ENCODE measurements at regions not wholly inside any gene's neighbourhood (a gene's known extent, or its start where the extent isn't known, plus 50 kb on each side); places are given as distances from the start of the nearest gene placed in this dataset.
A peak's percentile ranks its signal among the peaks of the same experiment; 100 is the strongest.

DNA sequence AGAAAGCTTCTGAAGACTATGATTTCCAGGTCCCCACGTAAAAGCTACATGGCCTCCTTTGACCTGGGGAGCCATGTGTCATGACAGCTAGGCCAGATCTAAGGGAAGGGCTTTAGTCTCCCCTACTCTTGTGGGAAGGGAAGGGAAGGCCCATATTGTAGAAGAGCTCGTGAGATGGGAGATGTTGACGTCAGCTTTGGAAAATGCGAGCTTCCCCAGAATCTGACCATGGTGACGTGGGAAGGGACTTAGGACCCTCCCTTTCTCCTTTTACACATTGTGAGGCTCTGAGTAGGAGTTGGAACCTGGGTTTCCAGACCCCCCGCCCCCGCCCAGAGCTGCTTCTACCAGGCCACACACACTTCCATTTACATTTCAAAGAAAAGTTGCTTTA, 165.5 kb downstream of the SYK start:
- peak in 5 of 8 experiments; percentile 47 to 65 (median 51) for ATAC-seq (replicated peaks in 6 of 8)
- Histone ChIP-seq H3K27ac (peak overlapping the region in 1 of 2 donors; percentile 43), H3K4me1 (replicated peaks in 1 of 2) (peaks cover 23 to 40% of the 10 kb centered on the region in 2 donors), H3K4me3 (no peak overlapping the region)
- in situ Hi-C loops (cut with MboI; ENCODE audit: low pct_unique_long_range_greater_than_20kb in 2 of 9, low sequenced_read_pairs in 9 of 9, unreplicated experiment in 9 of 9), result no loop called here
- WGBS, 10 experiments, result 10 to 100% (median 45%) methylated on average over 1 to 6 of the region's 7 CpGs; no CpG with 5 or more reads in 5 of the 10 experiments

DNA sequence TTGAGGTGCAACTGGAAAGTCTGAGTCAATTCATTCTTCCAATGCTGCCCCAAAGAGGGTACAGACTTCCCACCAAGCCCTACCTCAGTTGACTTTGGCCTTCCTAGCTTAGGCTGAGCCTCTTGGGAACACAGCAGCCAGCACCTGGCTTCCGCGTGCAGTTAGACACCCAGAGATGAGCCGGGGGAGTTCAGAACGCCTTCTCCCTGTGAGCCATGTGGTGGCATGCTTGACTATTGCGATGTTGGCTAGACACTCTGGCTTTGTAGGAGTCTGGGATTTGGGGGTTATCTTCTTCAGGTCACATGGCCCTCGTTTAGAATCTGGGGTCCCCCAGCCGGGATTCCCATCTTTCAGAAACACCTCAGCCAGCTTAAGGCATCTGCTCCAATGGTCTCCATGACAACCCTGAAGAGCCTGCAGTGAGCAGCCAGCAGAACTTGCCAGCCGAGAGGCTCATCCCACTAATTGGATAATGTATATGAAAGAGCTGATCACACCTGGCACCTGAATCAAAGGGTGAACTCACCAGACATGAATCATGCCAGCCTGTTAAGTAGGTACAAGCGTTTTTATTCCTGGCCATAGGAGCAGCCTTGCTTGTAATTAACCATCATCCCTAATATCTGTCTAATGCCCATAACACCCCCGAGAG, 167.5 kb downstream of the SYK start:
- peaks cover 23 to 43% of the 10 kb centered on the region in 2 donors for H3K4me1 ChIP-seq (replicated peaks in 1 of 2)
- no peak overlapping the region for H3K27ac ChIP-seq
- in situ Hi-C loops (cut with MboI; ENCODE audit: low pct_unique_long_range_greater_than_20kb in 2 of 9, low sequenced_read_pairs in 9 of 9, unreplicated experiment in 9 of 9), result no loop called here
- no peak overlapping the region for H3K4me3 ChIP-seq
- ATAC-seq (replicated peaks in 6 of 8), result peak in 1 of 8 experiments; percentile 34
- WGBS, 10 experiments, result 38 to 100% (median 81%) methylated on average over 1 to 7 of the region's 10 CpGs

DNA sequence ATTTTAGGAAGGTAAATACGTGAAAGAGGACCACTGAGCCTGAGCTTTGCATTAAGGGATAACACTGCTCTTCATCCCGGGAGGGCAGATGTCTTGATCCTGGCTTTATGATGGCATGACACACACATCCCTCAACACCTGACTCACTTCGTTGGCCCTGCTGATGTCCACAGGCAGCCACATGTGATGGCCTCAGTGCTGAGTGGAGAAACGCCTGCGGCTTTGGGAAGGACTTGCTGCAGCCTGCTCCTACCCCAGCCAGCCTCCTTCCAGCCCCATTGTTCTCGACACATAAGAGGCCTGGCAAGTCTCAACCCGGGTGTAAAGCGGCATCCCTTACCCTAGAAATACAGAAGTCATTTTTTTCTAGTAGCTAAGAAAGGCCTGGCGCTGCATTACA, 169.0 kb downstream of the SYK start:
- peak in 2 of 8 experiments; percentile 20 to 39 for ATAC-seq (replicated peaks in 6 of 8)
- Histone ChIP-seq H3K4me1 (replicated peaks in 1 of 2) (peaks cover 18 to 37% of the 10 kb centered on the region in 2 donors), H3K4me3 (no peak overlapping the region), H3K27ac (no peak overlapping the region)
- 73 to 100% (median 85%) methylated on average over 1 to 6 of the region's 9 CpGs; no CpG with 5 or more reads in 1 of the 10 experiments for WGBS, 10 experiments
- in situ Hi-C loops (cut with MboI; ENCODE audit: low pct_unique_long_range_greater_than_20kb in 2 of 9, low sequenced_read_pairs in 9 of 9, unreplicated experiment in 9 of 9), result no loop called here

DNA sequence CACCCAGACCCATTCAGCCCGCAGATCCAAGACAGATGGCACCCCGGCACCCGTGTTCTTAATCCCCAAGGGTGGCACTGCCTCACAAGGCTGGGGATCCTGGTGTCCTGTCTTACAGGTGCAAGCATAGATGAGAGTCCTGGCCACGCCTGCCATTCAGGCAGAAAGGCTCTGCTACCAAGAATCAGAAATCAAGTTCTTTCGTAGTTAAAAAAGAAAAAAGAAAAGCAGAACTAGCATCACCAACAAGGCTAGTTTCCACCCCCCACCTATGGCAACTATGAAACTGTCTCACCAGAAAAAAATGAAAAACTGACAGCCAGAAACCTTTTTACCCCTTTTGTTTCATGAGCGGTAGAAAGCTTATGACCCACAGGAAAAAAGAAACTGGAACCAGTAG, 170.4 kb downstream of the SYK start:
- in situ Hi-C loops (cut with MboI; ENCODE audit: low pct_unique_long_range_greater_than_20kb in 2 of 9, low sequenced_read_pairs in 9 of 9, unreplicated experiment in 9 of 9), result no loop called here
- Histone ChIP-seq H3K27ac (no peak overlapping the region), H3K4me1 (replicated peaks in 1 of 2) (peaks cover 8 to 25% of the 10 kb centered on the region in 2 donors), H3K4me3 (no peak overlapping the region)
- ATAC-seq (replicated peaks in 6 of 8), result no peak
- WGBS, 10 experiments, result 60 to 100% (median 93%) methylated on average over 1 to 4 of the region's 6 CpGs; no CpG with 5 or more reads in 1 of the 10 experiments

DNA sequence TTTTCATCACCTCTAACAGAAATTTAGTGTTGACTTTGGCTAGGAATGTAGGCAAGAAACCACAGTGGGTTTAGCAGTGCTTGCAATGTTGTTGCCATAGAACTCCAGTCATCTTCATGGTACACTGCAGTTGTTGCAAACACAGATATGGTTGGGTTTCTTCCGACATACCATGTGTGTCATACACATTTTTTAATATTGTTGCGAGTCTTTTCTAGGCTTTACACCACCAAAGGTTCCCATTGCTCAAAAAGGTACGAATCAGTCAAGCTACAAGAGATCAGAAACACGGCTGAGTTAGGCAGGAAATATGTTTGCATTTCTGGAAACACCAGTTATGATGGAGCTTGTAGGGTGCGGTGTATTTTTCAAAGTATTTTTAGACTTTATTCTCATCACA, 172.4 kb downstream of the SYK start:
- ATAC-seq (replicated peaks in 6 of 8), result no peak
- H3K4me1 ChIP-seq (replicated peaks in 1 of 2), result peaks cover 0 to 9% of the 10 kb centered on the region in 2 donors
- no peak overlapping the region for H3K27ac ChIP-seq
- no peak overlapping the region for H3K4me3 ChIP-seq
- 74 to 100% (median 92%) methylated on average over 1 to 5 of the region's 5 CpGs; no CpG with 5 or more reads in 1 of the 10 experiments for WGBS, 10 experiments
- in situ Hi-C loops (cut with MboI; ENCODE audit: low pct_unique_long_range_greater_than_20kb in 2 of 9, low sequenced_read_pairs in 9 of 9, unreplicated experiment in 9 of 9), result no loop called here

DNA sequence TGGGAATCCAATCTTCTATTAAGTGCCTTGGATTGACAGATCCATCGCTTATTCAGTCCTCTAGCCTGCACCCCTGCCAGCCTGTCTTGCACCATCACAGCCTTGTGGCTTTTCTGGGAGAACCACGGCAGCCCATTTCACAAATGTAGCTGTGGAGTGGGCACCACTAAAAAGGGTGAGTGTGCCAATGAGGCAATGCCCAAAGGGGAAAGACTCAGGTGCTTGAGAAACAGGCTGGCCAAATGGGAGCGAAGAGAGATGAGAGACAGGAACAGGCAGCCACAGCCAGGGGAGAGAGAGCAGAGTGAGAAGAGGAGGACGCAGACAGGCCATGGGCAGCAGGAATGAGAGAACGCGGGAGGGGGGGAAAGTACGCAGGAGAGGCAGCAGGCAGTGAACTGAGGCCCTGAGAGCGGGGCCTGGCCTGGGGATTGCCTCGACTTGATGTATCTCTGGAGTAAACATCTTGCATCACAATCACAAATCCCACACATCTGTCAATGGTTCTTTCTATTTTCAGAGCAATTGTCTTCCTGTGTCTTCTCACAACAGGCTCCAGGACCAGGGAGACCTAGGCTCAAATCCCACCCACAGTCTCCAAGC, 173.1 kb downstream of the SYK start:
- ATAC-seq (replicated peaks in 6 of 8), result no peak
- WGBS, 10 experiments, result 22 to 100% (median 79%) methylated on average over 1 to 6 of the region's 9 CpGs; no CpG with 5 or more reads in 1 of the 10 experiments

DNA sequence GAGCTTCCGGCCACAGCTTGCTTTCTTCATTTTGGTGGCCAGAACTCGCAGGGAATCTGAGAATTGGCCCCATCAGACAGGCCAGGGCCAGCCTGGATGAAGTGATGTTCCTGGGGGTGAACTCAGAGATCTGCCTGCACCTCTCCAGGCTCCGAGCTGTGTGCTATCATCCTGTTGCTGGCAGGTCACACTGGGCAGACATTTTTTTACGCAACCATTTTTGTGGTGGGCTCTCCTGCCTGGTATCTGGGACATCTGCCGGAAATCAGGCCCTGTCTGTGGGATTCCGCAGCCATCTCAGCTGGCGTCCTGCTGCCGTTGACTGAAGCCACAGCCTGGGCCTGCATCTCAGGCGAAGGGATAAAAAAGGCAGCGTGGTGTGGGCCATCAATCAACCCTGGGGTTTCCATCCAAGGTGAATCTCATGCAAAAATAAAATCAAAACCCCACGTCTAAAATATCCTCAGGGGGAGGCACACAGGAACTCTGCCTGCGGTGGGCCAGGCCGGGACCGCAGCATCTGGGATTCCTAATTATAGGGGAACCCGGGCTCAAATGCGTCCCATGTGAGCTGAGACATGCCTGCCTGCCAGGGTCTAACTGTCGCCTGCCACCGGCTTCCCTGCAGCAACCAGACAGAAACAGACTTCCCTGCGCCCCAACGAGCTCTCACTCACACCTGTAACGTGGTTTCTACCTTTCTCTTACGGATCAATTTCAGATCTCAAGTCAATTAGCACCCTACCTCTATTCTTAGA, 174.3 kb downstream of the SYK start:
- Histone ChIP-seq H3K4me1 (replicated peaks in 1 of 2) (peaks cover 0 to 4% of the 10 kb centered on the region in 2 donors), H3K4me3 (no peak overlapping the region), H3K27ac (no peak overlapping the region)
- in situ Hi-C loops (cut with MboI; ENCODE audit: low pct_unique_long_range_greater_than_20kb in 2 of 9, low sequenced_read_pairs in 9 of 9, unreplicated experiment in 9 of 9), result no loop called here
- WGBS, 10 experiments, result 0 to 100% (median 86%) methylated on average over 1 to 12 of the region's 22 CpGs; no CpG with 5 or more reads in 2 of the 10 experiments
- no peak for ATAC-seq (replicated peaks in 6 of 8)

More for the DNA sequence above, 173.1 kb downstream of the SYK start:
- in situ Hi-C loops (cut with MboI; ENCODE audit: low pct_unique_long_range_greater_than_20kb in 2 of 9, low sequenced_read_pairs in 9 of 9, unreplicated experiment in 9 of 9), result no loop called here
- Histone ChIP-seq H3K4me1 (replicated peaks in 1 of 2) (peaks cover 0 to 6% of the 10 kb centered on the region in 2 donors), H3K27ac (no peak overlapping the region), H3K4me3 (no peak overlapping the region)

DNA sequence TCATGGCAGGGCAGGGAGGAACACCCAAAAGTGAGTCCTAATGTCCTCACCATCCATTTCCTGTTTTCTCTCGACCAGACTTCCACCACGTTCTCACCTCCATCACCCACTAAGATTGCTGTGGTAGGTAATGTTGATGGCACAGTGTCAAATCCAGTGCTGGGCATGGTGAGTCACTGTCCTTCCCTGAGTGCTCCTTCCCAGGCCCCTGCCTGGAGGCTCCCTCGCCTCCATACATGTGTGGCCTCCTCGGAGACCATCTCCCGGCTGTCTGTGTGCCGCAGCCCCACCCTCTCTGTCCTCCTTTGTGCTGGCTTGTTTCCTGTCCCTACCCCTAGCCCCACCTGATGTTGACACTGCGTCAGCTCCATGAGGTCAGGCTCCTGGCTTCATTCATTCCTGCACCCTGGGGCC, 177.5 kb downstream of the SYK start:
- ATAC-seq (replicated peaks in 6 of 8), result peak in 2 of 8 experiments; percentile 36 to 44

DNA sequence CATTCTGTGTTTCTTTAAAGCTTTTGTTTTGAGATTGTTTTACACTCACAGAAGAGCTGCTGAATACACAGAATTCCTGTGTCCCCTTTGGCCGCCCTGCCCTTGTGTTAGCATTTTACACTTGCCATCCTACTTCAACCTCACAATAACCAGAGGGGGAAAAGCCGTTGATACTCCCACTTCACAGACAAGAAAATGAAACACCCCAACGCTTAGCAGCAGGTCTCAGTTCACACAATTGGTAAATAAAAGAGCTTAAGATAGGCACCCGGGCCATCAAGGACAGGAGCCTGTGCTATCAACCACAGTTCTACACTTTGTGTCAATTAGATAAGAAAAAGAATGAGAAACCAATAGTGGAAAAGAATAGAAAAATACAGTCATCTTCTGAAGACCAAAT, 178.0 kb downstream of the SYK start:
- WGBS, 10 experiments, result 33 to 100% (median 57%) methylated on average over 2 to 4 of the region's 4 CpGs; no CpG with 5 or more reads in 1 of the 10 experiments
- Histone ChIP-seq H3K27ac (no peak overlapping the region), H3K4me3 (no peak overlapping the region), H3K4me1 (replicated peaks in 1 of 2) (no peaks in the 10 kb centered on the region)
- in situ Hi-C loops (cut with MboI; ENCODE audit: low pct_unique_long_range_greater_than_20kb in 2 of 9, low sequenced_read_pairs in 9 of 9, unreplicated experiment in 9 of 9), result no loop called here
- no peak for ATAC-seq (replicated peaks in 6 of 8)

More for the DNA sequence above, 177.5 kb downstream of the SYK start:
- Histone ChIP-seq H3K4me1 (replicated peaks in 1 of 2) (no peaks in the 10 kb centered on the region), H3K4me3 (no peak overlapping the region), H3K27ac (no peak overlapping the region)
- 60 to 100% (median 96%) methylated on average over 1 to 7 of the region's 7 CpGs; no CpG with 5 or more reads in 4 of the 10 experiments for WGBS, 10 experiments
- in situ Hi-C loops (cut with MboI; ENCODE audit: low pct_unique_long_range_greater_than_20kb in 2 of 9, low sequenced_read_pairs in 9 of 9, unreplicated experiment in 9 of 9), result no loop called here

DNA sequence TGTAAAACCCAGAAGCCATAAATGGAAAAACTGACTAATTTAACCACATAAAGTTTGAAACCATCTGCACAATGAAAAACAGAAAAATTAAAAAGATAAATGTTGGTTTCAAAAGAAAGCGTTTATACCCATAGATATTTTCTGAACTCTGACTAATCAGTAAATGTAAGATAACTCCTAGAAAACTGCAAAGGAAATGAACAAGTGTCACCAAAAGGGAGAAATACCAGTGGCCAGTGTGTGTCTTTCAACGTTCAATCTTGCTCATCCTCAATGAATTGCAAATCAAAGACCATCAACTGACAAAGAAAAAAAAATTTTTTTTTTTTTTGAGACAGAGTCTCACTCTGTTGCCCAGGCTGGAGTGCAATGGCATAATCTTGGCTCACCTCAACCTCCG, 180.1 kb downstream of the SYK start:
- ATAC-seq (replicated peaks in 6 of 8), result no peak
- no peaks in the 10 kb centered on the region for H3K4me1 ChIP-seq (replicated peaks in 1 of 2)
- in situ Hi-C loops (cut with MboI; ENCODE audit: low pct_unique_long_range_greater_than_20kb in 2 of 9, low sequenced_read_pairs in 9 of 9, unreplicated experiment in 9 of 9), result no loop called here
- 51 to 96% (median 85%) methylated on average over 1 to 3 of the region's 3 CpGs for WGBS, 10 experiments
- H3K27ac ChIP-seq, result no peak overlapping the region
- no peak overlapping the region for H3K4me3 ChIP-seq

DNA sequence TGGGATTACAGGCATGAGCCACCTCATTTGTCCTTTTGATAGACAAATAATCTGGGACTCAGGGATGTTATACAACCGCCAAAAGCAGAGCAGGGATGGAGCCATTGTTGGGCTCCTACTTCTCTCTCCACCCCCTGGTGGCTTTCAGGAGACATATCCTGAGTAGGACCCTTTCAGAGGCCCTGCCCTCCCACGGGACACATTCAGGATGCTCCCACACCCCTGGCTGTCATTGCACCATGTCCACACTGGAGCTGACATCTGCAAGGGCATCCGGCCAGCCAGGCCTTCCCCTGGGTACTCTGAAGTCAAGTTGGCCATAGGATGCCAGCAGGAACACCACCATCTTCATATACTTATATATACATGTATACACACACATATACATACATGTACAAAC, 181.8 kb downstream of the SYK start:
- H3K4me1 ChIP-seq (replicated peaks in 1 of 2), result no peaks in the 10 kb centered on the region
- 50 to 100% (median 75%) methylated on average over 1 to 2 of the region's 3 CpGs; no CpG with 5 or more reads in 6 of the 10 experiments for WGBS, 10 experiments
- in situ Hi-C loops (cut with MboI; ENCODE audit: low pct_unique_long_range_greater_than_20kb in 2 of 9, low sequenced_read_pairs in 9 of 9, unreplicated experiment in 9 of 9), result no loop called here
- H3K4me3 ChIP-seq, result no peak overlapping the region
- ATAC-seq (replicated peaks in 6 of 8), result no peak
- no peak overlapping the region for H3K27ac ChIP-seq

DNA sequence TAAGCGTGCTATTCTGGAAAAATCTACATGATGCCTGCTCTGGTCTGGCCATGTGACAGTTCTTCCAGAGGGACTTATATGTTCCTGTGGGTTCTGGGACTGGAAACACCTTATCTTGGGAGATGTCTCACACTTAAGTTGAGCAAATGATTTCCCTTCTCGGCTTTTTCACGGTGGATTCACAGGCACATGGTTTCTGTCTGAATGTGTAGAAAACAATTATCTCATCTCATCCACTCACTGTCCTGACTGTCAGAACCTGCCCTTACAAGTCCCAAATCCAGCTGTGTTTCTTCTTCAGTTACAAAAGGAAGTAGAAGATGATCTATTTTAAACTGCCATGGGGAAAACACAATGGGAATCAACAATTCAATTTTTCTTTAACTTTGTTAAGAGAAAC, 184.0 kb downstream of the SYK start:
- no peak overlapping the region for H3K27ac ChIP-seq
- 63 to 100% (median 84%) methylated on average over 2 to 3 of the region's 3 CpGs; no CpG with 5 or more reads in 2 of the 10 experiments for WGBS, 10 experiments
- in situ Hi-C loops (cut with MboI; ENCODE audit: low pct_unique_long_range_greater_than_20kb in 2 of 9, low sequenced_read_pairs in 9 of 9, unreplicated experiment in 9 of 9), result no loop called here
- no peak overlapping the region for H3K4me3 ChIP-seq
- peak in 1 of 8 experiments; percentile 19 for ATAC-seq (replicated peaks in 6 of 8)
- H3K4me1 ChIP-seq (replicated peaks in 1 of 2), result no peaks in the 10 kb centered on the region

DNA sequence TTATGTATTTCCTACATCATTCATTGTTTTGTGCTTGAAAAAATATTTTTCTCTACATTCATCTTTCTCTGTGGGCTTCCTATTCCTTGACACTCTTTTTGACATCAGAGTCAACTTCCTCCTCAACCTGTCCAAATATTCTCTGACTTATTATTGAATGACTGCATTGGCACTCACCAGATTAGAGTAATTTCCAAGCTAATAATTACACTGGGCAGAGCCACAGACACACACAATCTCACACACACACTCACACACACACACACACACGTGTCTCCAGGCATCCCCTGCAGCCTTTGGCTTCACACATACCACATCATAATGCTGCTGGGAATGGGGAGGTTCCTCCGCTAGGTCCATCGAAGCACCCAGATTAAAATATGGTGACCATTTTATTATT, 184.5 kb downstream of the SYK start:
- no peak overlapping the region for H3K4me3 ChIP-seq
- ATAC-seq (replicated peaks in 6 of 8), result no peak
- no peak overlapping the region for H3K27ac ChIP-seq
- no peaks in the 10 kb centered on the region for H3K4me1 ChIP-seq (replicated peaks in 1 of 2)
- in situ Hi-C loops (cut with MboI; ENCODE audit: low pct_unique_long_range_greater_than_20kb in 2 of 9, low sequenced_read_pairs in 9 of 9, unreplicated experiment in 9 of 9), result no loop called here
- WGBS, 10 experiments, result 0 to 100% (median 80%) methylated on average over 1 to 3 of the region's 3 CpGs; no CpG with 5 or more reads in 2 of the 10 experiments

Measured in motor neuron (in vitro differentiated cells).